Testis (tissue), 2 donors: ENCODE measurements at regions not wholly inside any gene's neighbourhood (a gene's known extent, or its start where the extent isn't known, plus 50 kb on each side); places are given as distances from the start of the nearest gene placed in this dataset.

Experiments used
- POLR2A ChIP-seq: fragments of 450-650 bp; IDR thresholded peaks from one replicate; pipeline ENCODE4 v1.6.1; 2017; ENCODE audit warnings: antibody characterized with exemption, mild to moderate bottlenecking, moderate library complexity
- TF ChIP-seq, protein P1 (sequence below), 3 experiments: fragments of 450-650 bp in 2 of 3; fragments of 200-600 bp in 1 of 3; sonication (generic) in 1 of 3; IDR thresholded peaks; one replicate each; pipeline ENCODE4 v1.5.1; 2016 to 2019; ENCODE audit warnings: antibody characterized with exemption in 3 of 3, mild to moderate bottlenecking in 2 of 3, moderate library complexity in 1 of 3

GRCh38 chr5:125611541-125611940 is 811.7 kb upstream of the GRAMD2B start:
- TF ChIP-seq, protein P1, sequence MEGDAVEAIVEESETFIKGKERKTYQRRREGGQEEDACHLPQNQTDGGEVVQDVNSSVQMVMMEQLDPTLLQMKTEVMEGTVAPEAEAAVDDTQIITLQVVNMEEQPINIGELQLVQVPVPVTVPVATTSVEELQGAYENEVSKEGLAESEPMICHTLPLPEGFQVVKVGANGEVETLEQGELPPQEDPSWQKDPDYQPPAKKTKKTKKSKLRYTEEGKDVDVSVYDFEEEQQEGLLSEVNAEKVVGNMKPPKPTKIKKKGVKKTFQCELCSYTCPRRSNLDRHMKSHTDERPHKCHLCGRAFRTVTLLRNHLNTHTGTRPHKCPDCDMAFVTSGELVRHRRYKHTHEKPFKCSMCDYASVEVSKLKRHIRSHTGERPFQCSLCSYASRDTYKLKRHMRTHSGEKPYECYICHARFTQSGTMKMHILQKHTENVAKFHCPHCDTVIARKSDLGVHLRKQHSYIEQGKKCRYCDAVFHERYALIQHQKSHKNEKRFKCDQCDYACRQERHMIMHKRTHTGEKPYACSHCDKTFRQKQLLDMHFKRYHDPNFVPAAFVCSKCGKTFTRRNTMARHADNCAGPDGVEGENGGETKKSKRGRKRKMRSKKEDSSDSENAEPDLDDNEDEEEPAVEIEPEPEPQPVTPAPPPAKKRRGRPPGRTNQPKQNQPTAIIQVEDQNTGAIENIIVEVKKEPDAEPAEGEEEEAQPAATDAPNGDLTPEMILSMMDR (IDR thresholded peaks at IDR 0.05): no peak
- no peak for TF ChIP-seq POLR2A
